Fibroblast of mammary gland (primary cell): ENCODE measurements at regions not wholly inside any gene's neighbourhood (a gene's known extent, or its start where the extent isn't known, plus 50 kb on each side); places are given as distances from the start of the nearest gene placed in this dataset.
"Not testable (repeated sequence)": the region's sequence is repeated elsewhere in the genome, so short reads cannot be mapped to it uniquely, and the experiment has no call there.

Experiments used
- DNase-seq: peaks from one replicate; pipeline ENCODE4 v3.0.0-alpha.2; 2010; ENCODE audit warnings: low read depth
- H3K4me3 ChIP-seq: 2 replicates; pipeline ENCODE4 v1.5.1; 2011; ENCODE audit warnings: low read depth, mild to moderate bottlenecking, low read length, moderate library complexity; ENCODE audit not compliant: control insufficient read depth
- CTCF ChIP-seq: conservative IDR thresholded peaks from 2 replicates; pipeline ENCODE4 v1.5.1; 2011; ENCODE audit warnings: low read depth, low read length, inconsistent platforms; ENCODE audit not compliant: control insufficient read depth, insufficient read depth

DNA sequence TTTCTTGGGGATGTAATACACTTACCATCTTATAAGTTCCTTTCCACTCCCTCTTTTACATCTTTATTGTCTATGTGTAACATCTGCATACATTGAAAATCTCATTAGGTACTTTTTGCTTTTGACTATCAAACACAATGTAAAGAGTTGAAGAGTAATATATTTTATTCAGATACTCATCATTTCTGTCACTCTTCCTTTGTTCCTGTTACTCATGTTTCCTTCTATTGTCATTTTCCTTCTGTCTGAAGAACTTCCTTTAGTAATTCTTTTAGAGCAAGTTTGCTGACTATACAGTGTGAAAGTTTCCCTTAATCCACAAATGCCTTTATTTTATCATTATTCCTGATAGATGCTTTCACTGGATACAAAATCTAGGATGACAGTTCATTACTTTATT is 339.8 kb downstream of the SOX4 start:
- no peak for DNase-seq
- no peak overlapping the region for H3K4me3 ChIP-seq
- no peak for TF ChIP-seq CTCF

DNA sequence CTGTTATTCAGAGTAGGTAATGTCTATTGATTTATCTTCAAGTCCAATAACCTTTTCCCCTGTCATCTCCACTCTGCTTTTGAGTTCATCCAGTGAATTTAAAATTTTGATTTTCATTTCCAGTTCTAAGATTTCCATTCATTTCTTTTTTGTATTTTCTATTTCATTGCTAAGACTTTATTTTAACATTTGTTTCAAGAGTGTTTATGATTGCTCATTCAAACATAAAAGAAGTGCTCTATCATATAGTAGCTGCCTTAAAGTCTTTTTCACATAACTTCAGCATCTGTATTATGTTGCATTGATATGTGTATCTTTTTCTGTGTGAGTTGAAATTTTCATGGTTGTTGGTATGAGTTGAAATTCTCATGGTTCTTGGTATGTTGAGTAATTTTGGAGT is 341.6 kb downstream of the SOX4 start:
- no peak for DNase-seq
- no peak for TF ChIP-seq CTCF
- no peak overlapping the region for H3K4me3 ChIP-seq

- TF ChIP-seq CTCF: peak; percentile 75
- peak; percentile 72 for DNase-seq
- no peak overlapping the region for H3K4me3 ChIP-seq
Measured at GRCh38 chr6:21935561-21936028, 342.0 kb downstream of the SOX4 start.

DNA sequence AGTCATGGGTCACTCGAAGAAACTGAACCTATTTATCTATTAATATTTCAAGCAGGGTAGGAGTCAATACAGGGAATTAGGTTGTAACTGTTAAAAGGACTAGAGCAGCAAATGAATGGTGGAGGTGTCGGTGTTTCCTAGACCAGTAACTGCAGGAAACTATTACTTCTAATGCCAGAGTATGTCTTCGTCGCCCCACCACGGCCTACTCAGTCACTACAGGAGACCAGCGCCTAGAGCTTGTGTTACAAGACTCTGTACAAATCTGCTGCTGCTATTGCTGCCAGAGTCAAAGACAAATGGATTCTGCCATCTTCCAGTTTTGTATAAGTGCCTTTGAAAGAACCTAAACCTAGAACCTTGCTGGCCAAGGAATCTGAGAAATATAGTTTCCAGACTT is 343.9 kb downstream of the SOX4 start:
- no peak overlapping the region for H3K4me3 ChIP-seq
- no peak for TF ChIP-seq CTCF
- no peak for DNase-seq

GRCh38 chr6:21939066-21939465 is 345.5 kb downstream of the SOX4 start:
- DNase-seq, H3K4me3 ChIP-seq: not testable (repeated sequence)

- no peak for TF ChIP-seq CTCF
- no peak for DNase-seq
Measured at GRCh38 chr6:21941926-21942325, 348.4 kb downstream of the SOX4 start.

GRCh38 chr6:21942897-21943296 is 349.3 kb downstream of the SOX4 start:
- H3K4me3 ChIP-seq: no peak overlapping the region
- DNase-seq: peak; percentile 46
- no peak for TF ChIP-seq CTCF

More at GRCh38 chr6:21941926-21942325, 348.4 kb downstream of the SOX4 start:
- H3K4me3 ChIP-seq: no peak overlapping the region
